ENCODE measurements at regions not wholly inside any gene's neighbourhood (a gene's known extent, or its start where the extent isn't known, plus 50 kb on each side); places are given as distances from the start of the nearest gene placed in this dataset.
"Not testable (repeated sequence)": the region's sequence is repeated elsewhere in the genome, so short reads cannot be mapped to it uniquely, and the experiment has no call there.

DNA sequence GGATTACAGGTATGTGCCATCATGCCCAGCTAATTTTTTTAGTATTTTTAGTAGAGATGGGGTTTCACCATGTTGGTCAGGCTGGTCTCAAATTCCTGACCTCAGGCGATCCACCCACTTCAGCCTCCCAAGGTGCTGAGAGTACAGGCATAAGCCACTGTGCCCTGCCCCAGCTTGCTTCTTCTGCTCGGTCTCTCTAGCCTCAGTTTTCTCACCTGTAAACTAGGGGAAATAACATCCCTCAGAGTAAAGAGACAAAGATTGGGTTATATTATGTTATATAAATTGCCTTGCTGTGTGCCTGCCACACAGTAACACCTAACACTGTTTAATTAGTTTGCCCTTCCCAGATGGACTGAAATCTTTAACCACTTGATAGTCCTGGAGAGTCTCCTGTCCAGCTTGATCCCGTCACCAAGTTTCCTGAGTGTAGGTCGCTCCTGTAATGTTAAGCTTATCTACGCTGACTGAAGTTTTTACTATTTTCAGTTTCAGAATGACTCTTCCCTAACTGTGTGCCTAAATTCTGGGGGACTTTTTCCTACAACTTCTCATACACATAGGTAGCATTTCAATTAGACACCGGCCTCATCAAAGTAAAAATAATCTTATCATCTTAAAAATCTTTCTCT lies 412.7 kb upstream of the TENM3 start:
- DNase-seq: no peak

DNA sequence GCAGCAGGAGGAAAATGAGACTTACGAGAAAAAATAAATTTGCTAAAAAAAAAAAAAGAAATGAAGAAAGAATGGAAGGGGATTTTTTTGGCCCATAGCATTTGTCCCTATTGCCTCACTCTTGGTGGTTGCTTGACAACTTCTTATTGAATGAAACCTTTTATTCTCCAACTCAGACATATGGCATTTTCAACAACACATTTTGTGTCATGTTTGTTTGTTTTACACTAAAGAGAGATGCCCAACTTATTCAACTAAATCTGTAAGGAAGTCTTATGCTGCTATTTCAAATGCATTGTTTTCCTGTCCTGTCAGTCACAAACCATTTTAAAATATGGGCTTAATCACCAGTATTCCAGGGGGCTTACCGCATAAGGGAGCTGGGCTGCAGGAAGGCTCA lies 409.1 kb upstream of the TENM3 start:
- no peak for DNase-seq

DNA sequence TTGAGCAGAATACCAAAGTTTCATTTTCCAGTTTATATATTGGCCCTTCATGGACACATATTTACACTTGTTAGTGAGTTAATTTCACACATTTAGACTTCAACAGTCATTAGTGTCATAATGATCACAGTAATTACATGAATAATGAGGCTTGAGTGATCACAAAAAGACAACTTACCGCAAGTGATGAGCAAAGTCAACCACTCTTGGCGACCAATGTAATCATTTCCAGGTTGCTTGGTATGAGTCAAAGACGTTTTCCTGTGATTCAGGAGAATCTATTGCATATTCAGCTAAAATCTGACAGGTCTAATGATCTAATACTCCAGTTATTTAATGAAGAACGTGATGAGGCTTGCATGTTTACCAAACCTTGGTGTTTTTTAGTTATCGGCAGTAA lies 407.9 kb upstream of the TENM3 start:
- DNase-seq: no peak

DNA sequence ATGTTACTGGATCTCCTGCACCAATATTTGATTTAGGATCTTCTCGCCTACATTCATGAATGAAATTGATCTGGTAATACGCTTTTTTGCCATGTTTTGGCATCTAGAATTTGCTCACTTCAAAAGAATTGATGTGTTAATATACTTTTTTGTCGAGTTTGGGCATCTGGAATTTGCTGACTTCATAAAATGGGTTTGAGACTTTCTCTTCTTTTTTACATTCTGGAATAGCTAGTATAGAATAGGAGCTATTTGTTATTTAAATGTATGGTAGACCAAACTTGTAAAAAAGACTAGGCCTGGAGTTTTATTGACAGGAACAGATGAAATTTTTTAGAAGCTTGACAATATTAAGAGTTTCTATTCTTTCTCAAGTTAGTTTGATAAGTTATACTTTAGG lies 404.9 kb upstream of the TENM3 start:
- DNase-seq: no peak

DNA sequence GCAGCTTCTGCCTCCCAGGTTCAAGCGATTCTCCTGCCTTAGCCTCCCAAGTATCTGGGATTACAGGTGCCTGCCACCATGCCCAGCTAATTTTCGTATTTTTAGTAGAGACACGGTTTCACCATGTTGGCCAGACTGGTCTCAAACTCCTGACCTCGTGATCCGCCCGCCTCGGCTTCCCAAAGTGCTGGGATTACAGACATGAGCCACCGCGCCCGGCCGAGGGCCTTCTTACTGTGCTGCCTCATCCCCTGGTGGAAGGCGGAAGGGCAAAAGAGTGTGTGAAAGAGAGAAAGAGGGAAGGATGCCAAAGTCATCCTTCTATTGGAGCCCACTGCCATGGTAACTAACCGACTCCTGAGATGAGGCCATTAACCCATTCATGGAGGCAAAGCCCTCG lies 399.4 kb upstream of the TENM3 start:
- not testable (repeated sequence) for DNase-seq

DNA sequence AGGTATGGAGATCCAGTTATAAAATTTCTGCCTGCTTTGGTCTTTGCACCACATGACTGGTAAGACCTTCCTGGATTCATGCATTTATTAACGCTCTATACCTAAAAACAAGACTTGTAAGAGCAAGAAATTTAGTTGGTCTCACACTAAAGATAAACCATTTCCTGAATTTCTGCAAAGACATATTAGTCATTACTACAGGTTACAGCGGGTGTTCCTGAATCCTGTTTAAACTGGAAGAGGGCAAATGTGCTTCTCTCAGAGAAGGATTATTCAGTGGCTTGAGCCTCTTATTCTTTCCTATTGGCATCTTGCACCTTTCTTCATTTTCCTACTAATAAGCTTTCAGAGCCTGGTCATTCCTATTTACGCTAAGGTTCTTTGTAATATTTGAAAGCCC lies 397.6 kb upstream of the TENM3 start:
- no peak for DNase-seq

DNA sequence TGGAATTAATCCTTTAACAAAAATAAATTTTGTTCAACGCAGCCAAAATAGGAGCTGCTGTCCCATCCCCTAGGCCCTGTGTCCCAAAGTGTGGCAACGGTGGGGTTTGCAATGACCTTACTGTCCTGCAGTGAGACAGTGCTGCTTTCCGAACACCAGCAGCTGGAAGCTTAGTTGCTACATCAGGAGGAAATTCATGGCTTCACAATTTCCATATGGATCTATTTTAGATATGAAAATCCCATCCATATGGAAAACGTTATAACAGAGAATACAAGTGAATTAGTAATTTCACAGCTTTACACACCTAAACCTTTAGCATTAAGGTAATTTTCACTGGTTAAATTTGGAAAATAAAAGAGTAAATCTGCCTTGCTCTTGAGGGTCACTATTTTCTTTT lies 396.3 kb upstream of the TENM3 start:
- DNase-seq: no peak

DNA sequence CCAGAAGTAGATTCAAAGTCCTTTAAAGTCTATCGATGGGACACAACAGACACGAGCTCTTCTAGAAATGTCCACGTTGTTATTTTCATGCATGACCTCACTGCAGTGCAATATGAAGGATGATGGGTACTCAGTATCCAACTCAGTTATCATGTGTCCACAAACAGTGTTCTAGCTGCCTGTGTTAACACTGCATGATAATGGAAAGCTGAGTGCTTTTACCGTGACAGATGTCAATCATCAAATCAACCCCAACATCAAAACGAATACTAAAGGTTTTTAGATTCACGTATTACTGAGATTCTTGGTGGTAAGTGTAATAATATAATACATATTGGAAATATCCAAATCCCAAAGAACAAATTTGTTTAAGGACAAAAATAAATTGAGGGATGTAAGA lies 394.8 kb upstream of the TENM3 start:
- DNase-seq: no peak

DNA sequence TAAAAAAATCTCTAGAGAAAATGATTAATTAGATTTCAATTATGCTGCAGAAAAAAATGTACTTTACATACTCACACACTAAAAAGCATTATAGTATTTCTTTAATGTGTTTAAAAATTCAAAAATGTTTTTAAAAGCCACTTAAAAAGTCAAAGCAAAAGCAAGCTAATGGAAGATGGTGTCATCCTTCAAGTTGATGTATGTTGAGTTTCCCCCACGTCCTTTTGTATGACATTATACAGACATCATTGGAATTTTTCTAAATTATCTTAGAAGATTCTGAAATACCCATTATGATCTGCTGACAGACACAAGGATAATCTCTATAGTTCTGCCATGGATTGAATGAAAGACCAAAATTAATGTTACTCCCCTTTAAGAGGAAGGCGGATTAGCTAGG lies 393.7 kb upstream of the TENM3 start:
- no peak for DNase-seq

DNA sequence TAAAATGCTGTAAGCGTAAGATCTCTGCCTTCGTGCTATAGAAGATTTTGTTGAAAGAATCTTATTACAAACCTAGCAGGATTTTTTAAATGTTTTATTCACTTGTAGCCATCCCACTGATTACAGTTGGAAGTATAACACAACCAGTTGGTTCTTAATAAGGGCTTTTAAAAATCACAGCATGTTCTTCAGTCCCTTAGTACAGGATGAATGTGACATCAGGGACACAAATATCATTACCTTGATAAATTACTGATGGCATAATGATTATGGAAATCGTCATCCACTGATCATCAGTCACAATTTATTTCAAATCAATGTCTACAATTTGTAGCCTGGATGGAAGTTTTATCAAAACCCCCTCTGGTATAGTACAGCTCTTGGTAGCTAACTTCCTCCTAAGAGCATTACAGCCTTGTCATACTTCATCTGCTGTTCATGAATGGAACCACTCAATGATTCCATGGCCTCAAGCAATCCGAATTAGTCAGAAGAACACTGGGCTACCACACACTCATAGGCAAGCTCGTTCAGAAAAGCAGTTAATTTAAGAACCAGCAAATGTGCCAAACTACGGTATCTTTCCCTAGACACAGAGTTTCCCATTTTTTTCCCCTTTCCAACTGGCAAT lies 389.2 kb upstream of the TENM3 start:
- no peak for DNase-seq

DNA sequence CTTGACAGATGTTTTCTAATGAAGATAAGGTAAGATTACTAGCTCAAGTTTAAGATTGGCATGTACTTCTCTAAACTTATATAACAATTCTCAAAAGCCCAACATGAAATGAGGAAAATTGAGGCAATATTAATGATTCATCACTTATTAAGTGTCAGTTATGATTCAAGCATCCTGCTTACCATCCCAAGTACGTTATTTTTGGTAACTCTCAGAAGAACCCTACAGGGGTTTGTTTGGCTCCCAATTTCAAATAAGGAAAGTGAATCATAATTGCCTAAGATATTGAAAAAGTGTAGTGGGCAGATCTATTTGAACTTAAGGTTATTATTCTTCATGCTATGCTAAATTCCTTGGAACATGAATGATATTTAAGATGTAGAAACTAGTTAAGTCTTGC lies 387.9 kb upstream of the TENM3 start:
- no peak for DNase-seq

DNA sequence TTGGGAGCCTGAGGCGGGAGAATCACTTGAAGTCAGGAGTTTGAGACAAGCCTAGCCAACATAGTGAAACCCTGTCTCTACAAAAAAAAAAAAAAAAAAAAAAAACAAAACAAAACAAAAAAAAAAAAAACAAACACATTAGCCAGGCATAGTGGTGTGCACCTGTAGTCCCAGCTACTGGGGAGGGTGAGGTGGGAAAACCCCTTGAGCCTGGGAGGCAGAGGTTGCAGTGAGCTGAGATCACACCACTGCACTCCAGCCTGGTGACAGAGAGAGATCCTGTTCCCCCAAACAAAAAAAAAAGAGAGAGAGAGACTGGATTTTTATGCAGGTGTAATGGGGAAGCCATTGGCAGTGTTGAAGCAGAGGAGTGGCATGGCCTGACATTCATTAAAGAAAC lies 385.7 kb upstream of the TENM3 start:
- DNase-seq: not testable (repeated sequence)

DNA sequence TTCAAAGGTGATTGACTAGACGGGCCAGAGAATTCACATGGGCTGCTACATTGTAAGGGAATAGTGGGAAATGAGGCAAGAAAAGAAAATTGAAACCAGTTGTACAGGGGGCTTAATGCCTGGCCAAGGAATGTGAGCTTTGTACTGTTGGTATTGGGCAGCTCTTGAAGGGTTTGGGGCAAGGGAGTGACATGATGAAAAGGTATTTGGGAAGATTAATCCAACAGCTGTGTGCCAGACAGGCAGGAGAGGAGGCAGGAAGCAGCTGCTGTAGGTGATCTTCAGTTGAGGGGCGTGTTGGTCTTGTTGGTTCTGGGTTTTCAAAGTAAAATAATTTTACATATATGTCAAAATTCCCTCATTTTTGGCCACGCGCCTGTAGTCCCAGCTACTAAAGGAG lies 384.5 kb upstream of the TENM3 start:
- no peak for DNase-seq

DNA sequence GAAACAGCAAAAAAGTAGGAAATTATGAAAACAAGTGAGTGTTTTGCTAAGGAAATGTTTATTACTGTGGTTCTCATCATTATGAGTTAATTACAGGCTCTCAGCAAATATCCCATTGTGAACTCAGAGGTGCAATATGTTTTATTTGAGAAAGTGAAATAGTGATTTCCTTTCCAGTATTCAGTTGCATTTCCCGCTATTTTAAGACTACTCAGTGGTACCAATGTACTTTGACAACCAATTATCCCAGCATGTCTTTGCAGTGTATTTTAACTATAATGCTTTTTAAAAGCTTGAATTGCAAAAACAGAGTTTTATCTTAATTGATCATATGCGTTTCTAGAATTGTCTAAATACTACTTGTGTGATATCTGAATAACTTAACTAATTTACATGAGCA lies 383.8 kb upstream of the TENM3 start:
- no peak for DNase-seq

DNA sequence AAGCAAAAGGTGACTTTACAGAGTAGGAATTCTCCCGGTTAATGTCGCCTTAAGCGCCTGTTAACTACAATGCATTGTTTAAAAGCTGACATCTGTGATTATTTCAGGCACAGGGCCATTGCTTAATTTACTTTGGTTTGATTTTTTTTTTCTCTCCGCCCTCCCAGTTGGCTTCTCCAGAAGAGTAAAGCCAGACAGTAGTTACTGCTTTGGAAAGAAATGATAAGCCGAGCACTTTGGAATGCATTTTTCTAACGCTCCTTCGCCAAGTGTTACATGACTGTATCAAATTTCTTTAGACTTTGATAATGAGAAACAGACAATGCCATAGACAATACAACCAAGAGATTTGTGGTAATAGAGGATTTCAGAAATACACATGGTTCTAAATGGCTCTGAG lies 383.0 kb upstream of the TENM3 start:
- DNase-seq: no peak

DNA sequence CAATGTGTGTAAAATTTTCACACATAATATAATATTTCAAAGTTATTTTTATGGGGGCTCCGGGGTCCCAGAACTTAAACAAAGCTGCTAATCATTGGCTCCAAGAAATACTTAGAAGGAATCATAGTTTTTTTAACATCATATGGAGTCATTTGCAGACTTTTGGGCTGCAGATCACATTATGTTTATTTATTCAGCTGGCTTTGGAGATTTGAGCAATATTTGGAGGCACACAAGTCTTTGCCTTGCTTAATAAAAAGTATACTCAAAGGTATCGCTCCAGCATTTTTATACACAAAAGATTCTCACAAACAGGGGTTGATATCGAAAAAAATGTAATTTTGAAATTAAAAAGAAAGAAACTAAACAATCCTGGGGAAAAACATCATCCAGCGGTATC lies 382.5 kb upstream of the TENM3 start:
- DNase-seq: no peak

DNA sequence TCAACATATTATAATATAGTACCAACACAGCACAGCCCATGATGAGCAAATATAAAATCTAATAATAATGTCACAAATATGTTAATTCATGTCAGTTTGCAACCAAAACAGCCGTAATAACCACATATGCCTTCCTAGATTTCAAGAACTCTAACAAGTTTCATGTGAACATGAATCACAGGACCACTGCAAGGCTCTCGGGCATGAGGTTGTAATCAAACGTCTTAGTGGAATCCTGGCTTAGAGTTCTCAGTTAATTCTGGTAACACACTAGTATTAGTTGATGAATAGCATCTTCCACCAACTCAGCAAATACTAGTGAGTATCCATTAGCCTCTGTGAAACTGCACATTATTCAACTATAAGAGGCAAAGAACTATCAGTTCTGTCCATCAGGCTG lies 379.3 kb upstream of the TENM3 start:
- no peak for DNase-seq

DNA sequence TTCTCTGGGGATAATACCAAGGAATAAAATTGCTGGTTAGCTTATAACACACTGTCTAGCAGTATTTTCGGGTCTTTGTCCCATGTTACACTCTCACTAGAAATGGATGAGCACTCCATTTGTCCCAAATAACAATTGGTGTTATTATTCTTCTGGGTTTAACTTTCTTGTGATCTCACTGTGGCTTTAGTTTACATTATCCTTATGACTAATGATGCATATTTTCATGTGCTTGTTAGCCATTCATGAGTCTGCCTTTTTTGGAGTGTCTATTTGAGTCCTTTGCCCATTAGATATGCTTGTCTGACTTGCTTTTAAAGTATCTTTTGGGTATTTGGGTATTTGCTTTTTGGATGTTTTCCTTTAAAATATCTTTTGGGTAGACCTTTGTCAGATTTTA lies 372.9 kb upstream of the TENM3 start:
- DNase-seq: no peak

DNA sequence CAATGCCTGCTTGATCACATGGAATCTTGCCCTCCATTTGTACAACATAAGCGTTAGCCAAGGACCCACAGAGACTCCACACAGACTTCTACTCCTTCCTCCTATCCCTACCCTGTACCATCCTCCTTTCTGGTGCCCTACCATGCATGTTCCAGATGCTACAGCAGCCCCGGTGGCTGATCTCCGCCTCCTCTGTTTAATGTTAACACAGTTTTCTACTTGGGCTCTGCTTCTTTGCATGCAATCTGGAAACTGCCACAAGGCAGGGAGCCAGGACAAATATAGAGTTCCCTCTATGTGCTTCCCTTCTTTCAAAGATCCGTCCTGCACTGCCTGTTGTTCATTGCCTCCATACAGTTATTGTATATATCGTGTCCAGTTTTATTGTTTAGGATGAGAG lies 368.6 kb upstream of the TENM3 start:
- no peak for DNase-seq

DNA sequence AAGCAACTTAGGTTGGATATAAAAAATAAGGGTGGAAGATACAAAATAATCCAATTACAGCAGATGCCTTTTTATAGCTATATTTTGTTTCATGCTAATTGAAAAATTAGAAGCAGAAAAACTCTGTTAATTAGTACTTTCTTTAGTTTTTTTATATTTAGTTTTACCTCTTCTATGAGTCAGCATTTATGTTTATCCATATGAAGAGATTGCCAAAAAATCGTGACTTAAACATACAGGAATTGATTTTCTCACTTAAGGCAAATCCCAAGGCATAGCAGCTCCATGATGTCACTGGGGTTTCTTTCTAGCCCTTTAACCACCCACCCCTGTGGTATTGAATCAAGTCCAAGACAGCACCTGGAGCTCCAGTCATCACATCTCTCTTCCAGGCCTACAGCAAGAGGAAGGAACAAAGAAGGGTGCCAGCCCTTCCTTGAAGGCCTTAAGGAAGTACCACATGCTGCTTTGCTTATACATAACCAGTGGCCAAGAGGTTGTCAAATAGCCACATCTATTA lies 365.8 kb upstream of the TENM3 start:
- DNase-seq: no peak

DNA sequence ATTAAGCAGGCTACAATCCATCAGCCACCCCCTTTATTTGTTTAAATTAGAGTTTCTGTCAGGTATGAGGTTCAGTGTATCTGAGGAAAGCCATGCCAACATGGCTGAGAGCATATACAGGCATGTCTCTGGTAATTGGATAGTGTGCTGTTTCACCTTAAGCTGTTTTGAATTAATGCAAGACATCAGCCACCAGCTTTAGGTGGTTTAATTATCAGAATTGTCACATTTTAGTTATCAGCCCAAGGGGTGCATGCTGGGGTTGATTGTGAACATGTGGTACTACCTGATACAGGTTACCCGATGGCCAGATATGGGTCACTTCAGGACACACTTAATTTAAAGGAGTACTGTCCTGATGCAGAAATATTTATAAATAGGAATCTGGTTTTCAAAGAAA lies 353.2 kb upstream of the TENM3 start:
- no peak for DNase-seq

DNA sequence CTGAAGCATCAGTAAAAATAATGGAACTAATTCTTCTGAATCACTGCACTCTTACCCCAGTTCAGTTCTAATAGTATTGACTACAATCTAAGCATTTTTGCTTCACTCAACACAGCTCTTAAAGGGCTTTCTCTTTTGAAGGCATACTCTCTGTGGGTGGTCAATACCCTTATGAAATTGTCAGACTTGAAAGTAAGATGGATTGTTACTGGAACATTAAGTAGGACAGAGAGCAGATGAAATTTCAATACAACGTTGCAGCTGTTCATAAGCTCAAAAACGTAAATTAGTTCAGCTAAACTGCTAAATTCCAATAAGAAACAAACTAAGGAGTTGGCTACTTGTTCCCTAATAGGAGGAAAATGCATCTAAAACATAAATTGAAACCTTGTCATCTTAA lies 352.3 kb upstream of the TENM3 start:
- no peak for DNase-seq

DNA sequence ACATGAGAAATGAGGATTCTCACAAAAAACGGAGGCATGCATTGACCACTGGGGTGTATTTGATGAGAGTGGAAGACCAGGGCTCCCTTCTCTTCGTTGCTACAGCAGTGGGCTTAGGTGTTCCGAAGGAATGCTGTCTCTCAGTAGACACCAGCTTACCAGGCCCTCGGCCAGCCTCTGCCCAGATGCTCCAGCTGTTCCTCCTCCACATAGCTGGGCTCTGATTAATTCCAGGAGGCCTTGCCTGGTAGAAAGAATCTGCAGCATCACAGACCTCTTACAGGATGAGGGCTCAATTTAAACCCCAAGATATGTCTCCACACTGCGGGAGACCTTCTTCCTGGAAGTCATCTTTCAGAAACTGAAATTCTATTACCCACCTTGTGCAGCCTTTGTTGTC lies 346.6 kb upstream of the TENM3 start:
- DNase-seq: no peak

DNA sequence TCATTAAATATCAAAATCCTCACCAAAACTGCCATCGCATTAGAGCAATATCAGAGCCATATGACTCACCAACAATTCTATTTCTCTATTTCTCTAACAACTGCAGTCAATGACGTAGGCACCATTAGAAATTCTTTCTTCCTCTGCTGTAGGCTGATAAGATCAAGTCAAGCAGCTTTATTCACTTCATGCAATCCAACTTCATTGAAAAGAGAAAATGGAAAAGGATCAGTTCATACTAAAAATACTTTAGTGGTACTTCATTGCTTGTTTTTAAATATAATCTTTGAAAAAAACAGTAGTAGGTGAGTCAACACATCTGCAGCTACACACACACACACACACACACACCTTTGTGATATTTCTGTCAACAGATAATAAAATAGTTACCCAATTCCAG lies 345.3 kb upstream of the TENM3 start:
- no peak for DNase-seq

DNA sequence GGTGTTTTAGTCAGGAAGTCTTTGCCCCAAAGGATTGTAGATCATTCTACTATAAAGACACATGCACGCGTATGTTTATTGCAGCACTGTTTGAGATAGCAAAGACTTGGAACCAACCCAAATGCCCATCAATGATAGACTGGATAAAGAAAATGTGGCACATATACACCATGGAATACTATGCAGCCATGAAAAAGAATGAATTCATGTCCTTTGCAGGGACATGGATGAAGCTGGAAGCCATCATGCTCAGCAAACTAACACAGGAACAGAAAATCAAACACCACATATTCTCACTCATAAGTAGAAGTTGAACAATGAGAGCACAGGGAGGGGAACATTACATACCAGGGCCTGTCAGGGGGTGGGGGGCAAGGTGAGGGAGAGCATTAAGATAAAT lies 340.8 kb upstream of the TENM3 start:
- not testable (repeated sequence) for DNase-seq
